ENCODE measurements at regions not wholly inside any gene's neighbourhood (a gene's known extent, or its start where the extent isn't known, plus 50 kb on each side); places are given as distances from the start of the nearest gene placed in this dataset.
"Not testable (repeated sequence)": the region's sequence is repeated elsewhere in the genome, so short reads cannot be mapped to it uniquely, and the experiment has no call there.

DNA sequence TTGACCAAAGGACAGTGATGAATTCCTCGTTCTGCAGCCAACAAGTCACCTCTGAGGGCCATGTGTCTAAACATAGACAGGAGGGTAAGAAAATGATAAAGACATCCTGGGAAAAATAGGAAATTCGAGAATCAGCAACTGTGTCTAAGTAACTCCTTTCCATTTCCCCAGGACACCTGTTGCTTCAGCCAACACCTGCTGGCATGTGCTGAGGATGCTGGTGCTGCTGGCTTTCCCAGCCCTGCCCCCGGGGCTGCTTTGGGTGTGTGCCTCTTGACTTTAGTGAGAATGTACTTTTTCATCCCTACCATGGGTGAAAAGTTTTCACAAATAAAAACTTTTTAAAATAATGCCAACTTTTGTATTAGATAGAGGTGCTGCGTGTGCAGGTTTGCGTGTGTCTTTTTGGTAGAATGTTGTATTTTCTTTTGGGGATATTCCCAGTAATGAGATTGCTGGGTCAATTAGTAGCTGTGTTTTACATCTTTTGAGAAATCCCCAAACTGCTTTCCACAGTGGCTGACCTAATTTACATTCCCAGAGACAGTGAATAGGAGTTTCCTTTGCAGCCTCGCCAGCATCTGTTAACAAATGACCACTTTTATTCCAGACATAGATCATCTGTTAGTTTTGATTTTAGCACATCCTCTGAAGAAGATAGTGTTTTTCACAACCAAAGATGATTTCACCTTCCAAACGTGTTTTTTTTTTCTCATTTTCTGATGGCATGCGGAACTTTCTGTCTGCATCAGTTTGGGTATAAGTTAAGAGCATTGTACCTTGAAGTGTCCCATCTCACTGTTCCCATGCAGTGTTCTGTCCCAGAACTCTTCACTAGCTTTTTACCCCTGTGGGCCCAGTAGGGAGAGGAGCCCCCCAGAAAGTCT is 104.2 kb upstream of the ACBD5 start:
- DNase-seq (ENCODE audit: low read depth), result no peak

GRCh38 chr10:27341001-27341400 is 100.4 kb upstream of the ACBD5 start:
- DNase-seq (ENCODE audit: low read depth), result no peak

- DNase-seq (ENCODE audit: low read depth), result not testable (repeated sequence)
These were observed 94.6 kb upstream of the ACBD5 start for GRCh38 chr10:27335246-27335645.

GRCh38 chr10:27330074-27330473 is 89.5 kb upstream of the ACBD5 start:
- DNase-seq (ENCODE audit: low read depth), result no peak

- no peak for DNase-seq (ENCODE audit: low read depth)
These were observed 88.3 kb upstream of the ACBD5 start for GRCh38 chr10:27328946-27329345.

GRCh38 chr10:27326748-27327147 is 86.2 kb upstream of the ACBD5 start:
- not testable (repeated sequence) for DNase-seq (ENCODE audit: low read depth)

- DNase-seq (ENCODE audit: low read depth), result no peak
These were observed 79.3 kb upstream of the ACBD5 start for GRCh38 chr10:27319752-27320431.

GRCh38 chr10:27319139-27319538 is 78.5 kb upstream of the ACBD5 start:
- not testable (repeated sequence) for DNase-seq (ENCODE audit: low read depth)

DNA sequence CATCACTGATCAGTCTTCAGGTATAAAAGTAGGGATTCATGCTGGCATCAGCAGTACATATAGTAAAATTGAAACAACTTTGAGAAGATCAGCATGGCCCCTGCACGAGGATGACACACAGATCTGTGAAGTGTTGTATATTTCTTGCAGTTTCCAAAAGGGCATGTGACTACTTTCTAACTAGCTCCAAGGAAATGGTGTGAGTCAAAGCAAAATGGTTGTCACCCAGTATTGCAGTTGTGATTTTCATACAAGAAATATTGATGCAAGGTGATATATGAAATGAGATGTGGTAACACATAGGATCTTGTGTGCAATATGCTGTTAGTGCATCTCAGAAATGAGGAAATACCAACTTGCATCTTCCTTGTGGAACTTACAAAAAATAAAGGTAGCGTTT is 74.5 kb upstream of the ACBD5 start:
- not testable (repeated sequence) for DNase-seq (ENCODE audit: low read depth)

DNA sequence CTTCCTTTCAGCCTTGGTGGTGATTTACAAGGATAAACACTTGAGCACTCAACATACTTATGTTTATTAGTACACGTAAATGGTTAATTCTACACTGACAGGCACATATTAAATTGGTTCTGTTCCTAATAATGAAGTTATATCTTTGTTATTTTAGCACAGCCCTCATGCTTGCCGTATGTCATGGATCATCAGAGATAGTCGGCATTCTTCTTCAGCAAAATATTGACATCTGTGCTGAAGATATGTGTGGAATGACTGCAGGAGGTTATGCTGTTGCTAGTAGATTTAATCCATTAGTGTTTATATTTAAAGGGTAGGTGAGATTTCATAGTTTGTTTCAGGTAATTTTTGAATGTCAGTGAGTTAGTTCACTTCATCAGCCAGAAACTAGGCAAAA is 73.0 kb upstream of the ACBD5 start:
- DNase-seq (ENCODE audit: low read depth), result not testable (repeated sequence)

DNA sequence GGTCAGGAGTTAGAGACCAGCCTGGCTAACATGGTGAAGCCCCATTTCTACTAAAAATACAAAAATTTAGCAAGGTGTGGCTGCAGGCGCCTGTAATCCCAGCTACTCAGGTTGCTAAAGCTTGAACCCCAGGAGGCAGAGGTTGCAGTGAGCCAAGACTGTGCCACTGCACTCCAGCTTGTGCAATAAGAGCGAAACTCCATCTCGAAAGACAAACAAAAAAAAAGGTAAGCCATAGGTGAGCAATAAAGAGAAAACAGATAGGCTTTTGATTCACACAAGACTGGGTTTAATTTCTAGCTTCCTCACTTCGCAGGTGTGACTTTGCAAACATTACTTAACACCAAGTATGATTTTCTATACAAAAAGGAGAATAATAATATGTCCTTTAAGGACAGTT is 72.3 kb upstream of the ACBD5 start:
- no peak for DNase-seq (ENCODE audit: low read depth)

DNA sequence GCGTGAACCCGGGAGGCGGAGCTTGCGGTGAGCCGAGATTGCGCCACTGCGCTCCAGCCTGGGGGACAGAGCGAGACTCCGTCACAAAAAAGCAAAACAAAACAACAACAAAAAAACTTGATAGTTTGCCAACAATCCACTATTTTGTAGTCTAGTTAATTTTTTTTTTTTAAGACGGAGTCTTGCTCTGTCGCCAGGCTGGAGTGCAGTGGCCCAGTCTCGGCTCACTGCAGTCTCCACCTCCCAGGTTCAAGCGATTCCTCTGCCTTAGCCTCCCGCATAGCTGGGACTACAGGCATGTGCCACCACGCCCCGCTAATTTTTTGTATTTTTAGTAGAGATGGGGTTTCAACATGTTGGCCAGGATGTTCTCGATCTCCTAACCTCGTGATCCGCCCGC is 71.2 kb upstream of the ACBD5 start:
- not testable (repeated sequence) for DNase-seq (ENCODE audit: low read depth)

- DNase-seq (ENCODE audit: low read depth), result not testable (repeated sequence)
These were observed 57.9 kb upstream of the ACBD5 start for GRCh38 chr10:27298522-27298850.

DNA sequence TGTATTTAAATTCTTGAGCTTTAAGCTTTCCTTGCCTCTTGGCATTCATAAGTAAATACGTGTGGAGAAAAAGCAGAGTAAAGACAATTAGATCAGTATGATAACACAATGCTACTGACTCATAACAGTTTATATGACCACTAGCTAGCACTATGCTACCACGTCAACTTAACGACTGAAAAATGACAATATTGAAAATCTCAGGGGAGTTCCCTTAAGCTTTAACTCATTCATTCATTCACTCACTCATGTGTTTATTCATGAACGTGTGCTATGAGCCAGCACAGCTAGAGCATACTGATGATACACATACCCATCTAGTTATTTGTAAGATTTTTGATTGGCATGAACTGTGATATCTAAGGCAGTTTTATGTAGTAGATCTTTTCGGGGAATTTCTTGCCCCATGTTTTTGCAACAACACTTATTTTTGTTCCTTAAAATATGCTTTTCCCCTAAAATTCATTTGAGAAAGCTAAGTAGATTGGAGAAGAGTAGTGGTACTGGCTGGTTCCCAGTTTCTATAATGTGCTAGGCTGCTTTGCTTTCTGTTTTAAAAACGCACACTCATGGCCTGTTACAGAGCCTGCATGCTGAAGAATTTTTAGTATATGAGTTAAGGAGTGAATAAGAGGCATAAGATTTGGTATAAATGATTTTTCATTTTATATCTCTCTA is 57.4 kb upstream of the ACBD5 start:
- DNase-seq (ENCODE audit: low read depth), result no peak

GRCh38 chr10:27296285-27296684 is 55.7 kb upstream of the ACBD5 start:
- DNase-seq (ENCODE audit: low read depth), result not testable (repeated sequence)

- not testable (repeated sequence) for DNase-seq (ENCODE audit: low read depth)
These were observed 50.8 kb upstream of the ACBD5 start for GRCh38 chr10:27291253-27291895.
